K562 (cell line): ENCODE measurements at regions not wholly inside any gene's neighbourhood (a gene's known extent, or its start where the extent isn't known, plus 50 kb on each side); places are given as distances from the start of the nearest gene placed in this dataset.

Source experiments
- ATAC-seq: fragments of 200-7000 bp; cut with Tn5 transposase; 3 replicates; pipeline ENCODE4 v1.9.1; 2020; ENCODE audit warnings: moderate library complexity
- BruUV-seq: library from RNA; stranded (reverse); fragments of 400-500 nt; replicated peaks from 2 replicates; lab custom pipeline; 2021; lab: Mats Ljungman, UMichigan
- CTCF ChIA-PET: fragments of 300-600 bp; formaldehyde crosslinking; extraction: SDS; loops from one replicate; lab custom pipeline; 2021; ENCODE audit warnings: low intra/inter-chr PET ratio; lab: Yijun Ruan, JAX
- POLR2A ChIA-PET: fragments of 300-600, 350-650 bp; sonication (Branson Sonifier 250); formaldehyde crosslinking; extraction: SDS; loops from one replicate; lab custom pipeline; 2021; ENCODE audit warnings: antibody characterized with exemption, inconsistent platforms; lab: Yijun Ruan, JAX
- DNase-seq, 4 experiments: peaks; one replicate each; pipeline versions ENCODE4 v3.0.0 to v3.0.0-alpha.2; 2011 to 2018; ENCODE audit warnings: low spot score in 3 of 4, mixed read lengths in 3 of 4; ENCODE audit errors: extremely low read depth in 1 of 4
- FAIRE-seq: peaks from 2 replicates; lab custom pipeline; 2011; peaks lifted over from hg19 to GRCh38; lab: Jason Lieb, UNC
- H2AFZ ChIP-seq: 2 replicates; pipeline ENCODE4 v1.6.0; 2011; ENCODE audit warnings: low read depth, low read length, control low read depth, inconsistent platforms
- H3K27ac ChIP-seq: fragments of 200-600 bp; 3 replicates; pipeline ENCODE4 v1.8.0; 2011; ENCODE audit warnings: low read depth, mild to moderate bottlenecking, control low read depth, inconsistent platforms, low read length, moderate library complexity, mixed read lengths; ENCODE audit errors: extremely low read depth
- H3K27me3 ChIP-seq, 2 experiments: fragments of 300-600 bp in 1 of 2; 2 replicates in 1 of 2; 3 replicates in 1 of 2; pipeline versions ENCODE4 v1.6.0 to v1.8.0; 2011; ENCODE audit warnings: inconsistent platforms in 2 of 2, low read length in 2 of 2, mild to moderate bottlenecking in 1 of 2, mixed read lengths in 1 of 2, moderate library complexity in 1 of 2; ENCODE audit not compliant: control insufficient read depth in 2 of 2, insufficient read depth in 2 of 2
- H3K36me3 ChIP-seq: fragments of 300-600 bp; 3 replicates; pipeline ENCODE4 v1.8.0; 2011; ENCODE audit warnings: mild to moderate bottlenecking, low read length, inconsistent platforms; ENCODE audit not compliant: control insufficient read depth, insufficient read depth
- H3K4me1 ChIP-seq, 2 experiments: fragments of 200-600 bp in 1 of 2; replicated peaks in 1 of 2; 2 replicates in 1 of 2; 3 replicates in 1 of 2; pipeline versions ENCODE4 v1.5.1 to v1.8.0; 2011; ENCODE audit warnings: inconsistent platforms in 2 of 2, low read length in 2 of 2, mild to moderate bottlenecking in 1 of 2, mixed read lengths in 1 of 2, moderate library complexity in 1 of 2; ENCODE audit not compliant: control insufficient read depth in 2 of 2, insufficient read depth in 2 of 2
- H3K4me2 ChIP-seq: 2 replicates; pipeline ENCODE4 v1.6.1; 2011; ENCODE audit warnings: low read length, control low read depth, inconsistent platforms, mixed read lengths; ENCODE audit not compliant: insufficient read depth
- H3K4me3 ChIP-seq: fragments of 200-600 bp; sonication (generic), shearing (Covaris generic); 2 replicates; pipeline ENCODE4 v1.5.1; 2016; ENCODE audit warnings: control low read depth, inconsistent platforms
- H3K79me2 ChIP-seq: fragments of 200-600 bp; 3 replicates; pipeline ENCODE4 v1.8.0; 2011; ENCODE audit warnings: low read length, inconsistent platforms; ENCODE audit not compliant: control insufficient read depth, insufficient read depth
- H3K9ac ChIP-seq, 2 experiments: 2 replicates each; pipeline versions ENCODE4 v1.6.0 to v1.6.1; 2011; ENCODE audit warnings: low read depth in 2 of 2, low read length in 2 of 2, control low read depth in 1 of 2, inconsistent platforms in 1 of 2, mild to moderate bottlenecking in 1 of 2, mixed read lengths in 1 of 2; ENCODE audit not compliant: insufficient read depth in 1 of 2
- H3K9me1 ChIP-seq: one replicate; pipeline ENCODE4 v1.6.0; 2011; ENCODE audit warnings: inconsistent platforms, mild to moderate bottlenecking, low read length, moderate library complexity; ENCODE audit not compliant: control insufficient read depth, insufficient read depth
- H3K9me3 ChIP-seq: replicated peaks from 2 replicates; pipeline ENCODE4 v1.5.1; 2011; ENCODE audit warnings: low read depth, low read length, inconsistent platforms; ENCODE audit not compliant: control insufficient read depth, insufficient read depth
- H4K20me1 ChIP-seq: replicated peaks from 2 replicates; pipeline ENCODE4 v1.6.1; 2011; ENCODE audit warnings: low read length, inconsistent platforms, mixed read lengths; ENCODE audit not compliant: control insufficient read depth, insufficient read depth
- CEBPB ChIP-seq: fragments of 450-650 bp; IDR thresholded peaks from 2 replicates; pipeline ENCODE4 v1.6.1; 2016; ENCODE audit warnings: missing genetic modification characterization, missing compliant biosample characterization
- EP300 ChIP-seq: IDR thresholded peaks from 2 replicates; pipeline ENCODE4 v1.6.1; 2012; ENCODE audit warnings: low read length, improper control_type of control experiment
- ESRRB ChIP-seq: fragments of 250-450 bp; sonication (Bioruptor Pico); IDR thresholded peaks from 2 replicates; pipeline ENCODE4 v1.5.0; 2020; ENCODE audit warnings: mild to moderate bottlenecking, moderate library complexity, borderline replicate concordance
- GATAD2B ChIP-seq: fragments of 450-650 bp; IDR thresholded peaks from 2 replicates; pipeline ENCODE4 v1.6.1; 2017; ENCODE audit warnings: mild to moderate bottlenecking, borderline replicate concordance
- GTF2A2 ChIP-seq: IDR thresholded peaks from 2 replicates; pipeline ENCODE4 v1.6.1; 2016; ENCODE audit warnings: mild to moderate bottlenecking, missing genetic modification characterization, missing compliant biosample characterization
- HNRNPLL ChIP-seq: fragments of 200-400 bp; formaldehyde crosslinking; IDR thresholded peaks from 2 replicates; pipeline ENCODE4 v1.6.1; 2017; ENCODE audit warnings: low read length, low read depth, mild to moderate bottlenecking; ENCODE audit not compliant: poor library complexity, severe bottlenecking
- NEUROD1 ChIP-seq: fragments of 150-350 bp; IDR thresholded peaks from 2 replicates; pipeline ENCODE4 v1.6.1; 2014; ENCODE audit warnings: borderline replicate concordance, low read length, low read depth; ENCODE audit not compliant: partially characterized antibody
- NR3C1 ChIP-seq: sonication (generic); formaldehyde crosslinking; IDR thresholded peaks from 2 replicates; pipeline ENCODE4 v1.8.1; 2022; ENCODE audit warnings: missing genetic modification reagents
- TAF9B ChIP-seq: fragments of 450-650 bp; IDR thresholded peaks from 2 replicates; pipeline ENCODE4 v1.6.1; 2018; ENCODE audit warnings: mild to moderate bottlenecking; ENCODE audit not compliant: partially characterized antibody
- U2AF2 ChIP-seq: fragments of 200-400 bp; formaldehyde crosslinking; optimal IDR thresholded peaks from 2 replicates; pipeline ENCODE3; 2017; ENCODE audit warnings: low read depth, mild to moderate bottlenecking, low read length
- ZNF253 ChIP-seq: fragments of 250-450 bp; sonication (Bioruptor Pico); conservative IDR thresholded peaks from 2 replicates; pipeline ENCODE4 v1.6.1; 2021; ENCODE audit warnings: mild to moderate bottlenecking
- WGBS: fragments of 100-300 bp; shearing (Covaris generic); methylation state at CpG from one replicate; pipeline ENCODE4 v1.1.6; 2016; ENCODE audit warnings: low coverage, mixed read lengths; ENCODE audit not compliant: insufficient coverage; ENCODE audit errors: missing lambda C conversion rate; 5-methylcytosine and 5-hydroxymethylcytosine counted together
- in situ Hi-C: fragments of 300-500 bp; cut with MboI; formaldehyde crosslinking; loops from 4 replicates; pipeline ENCODE4 v1.15.0; 2018; ENCODE audit warnings: inconsistent platforms, mixed read lengths
- intact Hi-C: fragments of 100-400 bp; cut with micrococcal nuclease; formaldehyde crosslinking; loops from 2 replicates; pipeline ENCODE4 v1.14.2; 2022
- TF ChIP-seq, protein P1 (sequence below): IDR thresholded peaks from 2 replicates; pipeline ENCODE4 v1.6.1; 2016; ENCODE audit warnings: missing genetic modification characterization, missing compliant biosample characterization
- TF ChIP-seq, protein P2 (sequence below): sonication (generic); formaldehyde crosslinking; IDR thresholded peaks from 2 replicates; pipeline ENCODE4 v1.8.0; 2022; ENCODE audit warnings: mild to moderate bottlenecking, missing genetic modification reagents
- TF ChIP-seq, protein P3 (sequence below), 2 experiments: IDR thresholded peaks; 2 replicates each; pipeline ENCODE4 v1.6.1; 2012; ENCODE audit warnings: improper control_type of control experiment in 2 of 2, low read depth in 2 of 2, low read length in 2 of 2, borderline replicate concordance in 1 of 2

DNA sequence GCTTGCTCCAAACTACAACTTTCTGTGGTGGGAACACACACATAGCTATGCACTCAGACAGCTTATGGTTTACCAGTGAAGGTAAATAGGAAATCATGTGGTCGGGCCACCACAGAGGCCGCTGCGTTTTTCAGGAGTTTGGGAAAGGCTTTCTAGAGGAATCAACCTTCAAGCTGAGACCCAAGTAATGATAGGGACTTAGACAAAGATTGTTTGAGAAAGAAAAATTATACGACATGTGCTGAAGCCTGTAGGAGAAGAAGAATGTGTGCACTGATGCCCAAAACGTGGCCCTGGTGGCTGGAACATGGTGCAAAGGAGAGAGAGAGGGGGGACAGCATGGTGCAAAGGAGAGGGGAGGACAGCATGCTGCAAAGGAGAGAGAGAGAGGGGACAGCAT is 61.2 kb upstream of the VIPR2 start:
- DNase-seq (no peak), ATAC-seq (no peak), FAIRE-seq (no peak)
- Histone ChIP-seq H3K4me1 (peaks cover 0 to 4% of the 10 kb centered on the region in 2 experiments; a peak in 2 of 5 replicates), H3K4me2 (no peak overlapping the region), H3K9me3 (no peaks in the 10 kb centered on the region), H3K4me3 (no peak overlapping the region), H3K9me1 (no peaks in the 10 kb centered on the region), H2AFZ (no peak overlapping the region), H3K27me3 (peaks cover 29 to 41% of the 10 kb centered on the region in 2 experiments), H3K9ac (no peak overlapping the region), H4K20me1 (no peaks in the 10 kb centered on the region), H3K79me2 (no peaks in the 10 kb centered on the region), H3K27ac (no peak overlapping the region), H3K36me3 (no peaks in the 10 kb centered on the region)
- TF ChIP-seq GATAD2B (no peak), GTF2A2 (tag) (no peak), EP300 (no peak), NR3C1 (CRISPR knock-in tag) (no peak), CEBPB (tag) (no peak), ESRRB (no peak), TAF9B (no peak), ZNF253 (CRISPR knock-in tag) (no peak), U2AF2 (no peak), NEUROD1 (no peak), HNRNPLL (no peak)
- TF ChIP-seq, protein P1, sequence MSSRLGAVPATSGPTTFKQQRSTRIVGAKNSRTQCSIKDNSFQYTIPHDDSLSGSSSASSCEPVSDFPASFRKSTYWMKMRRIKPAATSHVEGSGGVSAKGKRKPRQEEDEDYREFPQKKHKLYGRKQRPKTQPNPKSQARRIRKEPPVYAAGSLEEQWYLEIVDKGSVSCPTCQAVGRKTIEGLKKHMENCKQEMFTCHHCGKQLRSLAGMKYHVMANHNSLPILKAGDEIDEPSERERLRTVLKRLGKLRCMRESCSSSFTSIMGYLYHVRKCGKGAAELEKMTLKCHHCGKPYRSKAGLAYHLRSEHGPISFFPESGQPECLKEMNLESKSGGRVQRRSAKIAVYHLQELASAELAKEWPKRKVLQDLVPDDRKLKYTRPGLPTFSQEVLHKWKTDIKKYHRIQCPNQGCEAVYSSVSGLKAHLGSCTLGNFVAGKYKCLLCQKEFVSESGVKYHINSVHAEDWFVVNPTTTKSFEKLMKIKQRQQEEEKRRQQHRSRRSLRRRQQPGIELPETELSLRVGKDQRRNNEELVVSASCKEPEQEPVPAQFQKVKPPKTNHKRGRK (tag), result no peak
- TF ChIP-seq, protein P2, sequence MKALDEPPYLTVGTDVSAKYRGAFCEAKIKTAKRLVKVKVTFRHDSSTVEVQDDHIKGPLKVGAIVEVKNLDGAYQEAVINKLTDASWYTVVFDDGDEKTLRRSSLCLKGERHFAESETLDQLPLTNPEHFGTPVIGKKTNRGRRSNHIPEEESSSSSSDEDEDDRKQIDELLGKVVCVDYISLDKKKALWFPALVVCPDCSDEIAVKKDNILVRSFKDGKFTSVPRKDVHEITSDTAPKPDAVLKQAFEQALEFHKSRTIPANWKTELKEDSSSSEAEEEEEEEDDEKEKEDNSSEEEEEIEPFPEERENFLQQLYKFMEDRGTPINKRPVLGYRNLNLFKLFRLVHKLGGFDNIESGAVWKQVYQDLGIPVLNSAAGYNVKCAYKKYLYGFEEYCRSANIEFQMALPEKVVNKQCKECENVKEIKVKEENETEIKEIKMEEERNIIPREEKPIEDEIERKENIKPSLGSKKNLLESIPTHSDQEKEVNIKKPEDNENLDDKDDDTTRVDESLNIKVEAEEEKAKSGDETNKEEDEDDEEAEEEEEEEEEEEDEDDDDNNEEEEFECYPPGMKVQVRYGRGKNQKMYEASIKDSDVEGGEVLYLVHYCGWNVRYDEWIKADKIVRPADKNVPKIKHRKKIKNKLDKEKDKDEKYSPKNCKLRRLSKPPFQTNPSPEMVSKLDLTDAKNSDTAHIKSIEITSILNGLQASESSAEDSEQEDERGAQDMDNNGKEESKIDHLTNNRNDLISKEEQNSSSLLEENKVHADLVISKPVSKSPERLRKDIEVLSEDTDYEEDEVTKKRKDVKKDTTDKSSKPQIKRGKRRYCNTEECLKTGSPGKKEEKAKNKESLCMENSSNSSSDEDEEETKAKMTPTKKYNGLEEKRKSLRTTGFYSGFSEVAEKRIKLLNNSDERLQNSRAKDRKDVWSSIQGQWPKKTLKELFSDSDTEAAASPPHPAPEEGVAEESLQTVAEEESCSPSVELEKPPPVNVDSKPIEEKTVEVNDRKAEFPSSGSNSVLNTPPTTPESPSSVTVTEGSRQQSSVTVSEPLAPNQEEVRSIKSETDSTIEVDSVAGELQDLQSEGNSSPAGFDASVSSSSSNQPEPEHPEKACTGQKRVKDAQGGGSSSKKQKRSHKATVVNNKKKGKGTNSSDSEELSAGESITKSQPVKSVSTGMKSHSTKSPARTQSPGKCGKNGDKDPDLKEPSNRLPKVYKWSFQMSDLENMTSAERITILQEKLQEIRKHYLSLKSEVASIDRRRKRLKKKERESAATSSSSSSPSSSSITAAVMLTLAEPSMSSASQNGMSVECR (CRISPR knock-in tag), result no peak
- TF ChIP-seq, protein P3, sequence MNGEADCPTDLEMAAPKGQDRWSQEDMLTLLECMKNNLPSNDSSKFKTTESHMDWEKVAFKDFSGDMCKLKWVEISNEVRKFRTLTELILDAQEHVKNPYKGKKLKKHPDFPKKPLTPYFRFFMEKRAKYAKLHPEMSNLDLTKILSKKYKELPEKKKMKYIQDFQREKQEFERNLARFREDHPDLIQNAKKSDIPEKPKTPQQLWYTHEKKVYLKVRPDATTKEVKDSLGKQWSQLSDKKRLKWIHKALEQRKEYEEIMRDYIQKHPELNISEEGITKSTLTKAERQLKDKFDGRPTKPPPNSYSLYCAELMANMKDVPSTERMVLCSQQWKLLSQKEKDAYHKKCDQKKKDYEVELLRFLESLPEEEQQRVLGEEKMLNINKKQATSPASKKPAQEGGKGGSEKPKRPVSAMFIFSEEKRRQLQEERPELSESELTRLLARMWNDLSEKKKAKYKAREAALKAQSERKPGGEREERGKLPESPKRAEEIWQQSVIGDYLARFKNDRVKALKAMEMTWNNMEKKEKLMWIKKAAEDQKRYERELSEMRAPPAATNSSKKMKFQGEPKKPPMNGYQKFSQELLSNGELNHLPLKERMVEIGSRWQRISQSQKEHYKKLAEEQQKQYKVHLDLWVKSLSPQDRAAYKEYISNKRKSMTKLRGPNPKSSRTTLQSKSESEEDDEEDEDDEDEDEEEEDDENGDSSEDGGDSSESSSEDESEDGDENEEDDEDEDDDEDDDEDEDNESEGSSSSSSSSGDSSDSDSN (IDR thresholded peaks at IDR 0.05; ENCODE audit: borderline replicate concordance in 1 of 2, low read depth in 2 of 2, low read length in 2 of 2), result no peak
- ChIA-PET CTCF (no interaction called here), POLR2A (no interaction called here)
- WGBS, result under 1% methylated on average over 5 of the region's 5 CpGs
- intact Hi-C loops, result no loop called here
- in situ Hi-C loops, result no loop called here
- BruUV-seq, result no TSS peak
